Endothelial cell of umbilical vein (primary cell): ENCODE measurements at regions not wholly inside any gene's neighbourhood (a gene's known extent, or its start where the extent isn't known, plus 50 kb on each side); places are given as distances from the start of the nearest gene placed in this dataset.

Experiments used
- BruUV-seq: library from RNA; stranded (reverse); fragments of 400-500 nt; replicated peaks from 2 replicates; lab custom pipeline; 2021; lab: Mats Ljungman, UMichigan
- CTCF ChIA-PET: fragments of 300-600, 350-600 bp; sonication (Branson Sonifier 250); formaldehyde crosslinking; loops from one replicate; lab custom pipeline; 2021; ENCODE audit warnings: antibody characterized with exemption, inconsistent platforms; lab: Charles Lee
- POLR2A ChIA-PET: fragments of 300-600, 350-600 bp; sonication (Branson Sonifier 250); formaldehyde crosslinking; loops from one replicate; lab custom pipeline; 2021; ENCODE audit warnings: antibody characterized with exemption, inconsistent platforms; lab: Charles Lee
- DNase-seq: peaks from one replicate; pipeline ENCODE4 v3.0.0-alpha.2; 2011; ENCODE audit warnings: low read depth, low spot score
- FAIRE-seq: peaks from 2 replicates; lab custom pipeline; 2011; peaks lifted over from hg19 to GRCh38; lab: Jason Lieb, UNC
- H2AFZ ChIP-seq: 2 replicates; pipeline ENCODE4 v1.6.0; 2012; ENCODE audit warnings: low read depth, low read length, control low read depth, inconsistent platforms
- H3K27ac ChIP-seq: 2 replicates; pipeline ENCODE4 v1.5.1; 2011; ENCODE audit warnings: low read depth, mild to moderate bottlenecking, control low read depth, low read length, moderate library complexity; ENCODE audit not compliant: insufficient read depth
- H3K27me3 ChIP-seq, 2 experiments: 2 replicates each; pipeline versions ENCODE4 v1.6.0 to v1.6.1; 2011; ENCODE audit warnings: low read length in 2 of 2, mixed read lengths in 1 of 2; ENCODE audit not compliant: control insufficient read depth in 2 of 2, insufficient read depth in 2 of 2
- H3K36me3 ChIP-seq, 2 experiments: 2 replicates in 1 of 2; 3 replicates in 1 of 2; pipeline ENCODE4 v1.5.1; 2011; ENCODE audit warnings: low read length in 2 of 2, mild to moderate bottlenecking in 1 of 2, moderate library complexity in 1 of 2; ENCODE audit not compliant: control insufficient read depth in 2 of 2, insufficient read depth in 2 of 2; ENCODE audit errors: extremely low read depth in 1 of 2
- H3K4me1 ChIP-seq: 3 replicates; pipeline ENCODE4 v1.5.1; 2011; ENCODE audit warnings: mild to moderate bottlenecking, low read length; ENCODE audit not compliant: control insufficient read depth, insufficient read depth; ENCODE audit errors: extremely low read depth
- H3K4me2 ChIP-seq: 2 replicates; pipeline ENCODE4 v1.6.1; 2011; ENCODE audit warnings: low read length, control low read depth, mixed read lengths; ENCODE audit not compliant: insufficient read depth
- H3K4me3 ChIP-seq, 3 experiments: fragments of 200-600 bp in 1 of 3; sonication (generic), shearing (Covaris generic) in 1 of 3; replicated peaks in 1 of 3; 2 replicates each; pipeline ENCODE4 v1.5.1; 2011 to 2016; ENCODE audit warnings: control low read depth in 3 of 3, low read length in 3 of 3, mild to moderate bottlenecking in 2 of 3, inconsistent platforms in 1 of 3, low read depth in 1 of 3, moderate library complexity in 1 of 3; ENCODE audit not compliant: insufficient read depth in 1 of 3
- H3K79me2 ChIP-seq: 2 replicates; pipeline ENCODE4 v1.6.0; 2012; ENCODE audit warnings: low read length, inconsistent platforms; ENCODE audit not compliant: control insufficient read depth, insufficient read depth
- H3K9ac ChIP-seq: replicated peaks from 2 replicates; pipeline ENCODE3; 2011; ENCODE audit warnings: low read length, control low read depth; ENCODE audit not compliant: insufficient read depth; ENCODE audit errors: extremely low read depth
- H3K9me1 ChIP-seq: replicated peaks from 3 replicates; pipeline ENCODE4 v1.6.0; 2011; ENCODE audit warnings: mild to moderate bottlenecking, low read length; ENCODE audit not compliant: control insufficient read depth, insufficient read depth; ENCODE audit errors: extremely low read depth
- H3K9me3 ChIP-seq: replicated peaks from 2 replicates; pipeline ENCODE4 v1.5.1; 2012; ENCODE audit warnings: low read length, inconsistent platforms; ENCODE audit not compliant: control insufficient read depth, insufficient read depth
- H4K20me1 ChIP-seq: replicated peaks from 2 replicates; pipeline ENCODE3; 2011; ENCODE audit warnings: mild to moderate bottlenecking, low read length; ENCODE audit not compliant: control insufficient read depth, insufficient read depth; ENCODE audit errors: extremely low read depth
- CTCF ChIP-seq, 2 donors: IDR thresholded peaks; 1 replicate in 1 of 2; 2 replicates in 1 of 2; pipeline ENCODE4 v1.5.1; 2011; ENCODE audit warnings: low read length in 2 of 2, mild to moderate bottlenecking in 2 of 2, moderate library complexity in 2 of 2, control low read depth in 1 of 2, inconsistent platforms in 1 of 2, low read depth in 1 of 2; ENCODE audit not compliant: insufficient read depth in 1 of 2; ENCODE audit errors: extremely low read depth in 1 of 2
- EZH2 ChIP-seq: IDR thresholded peaks from 2 replicates; pipeline ENCODE4 v1.6.1; 2012; ENCODE audit warnings: borderline replicate concordance, low read depth, mild to moderate bottlenecking, moderate library complexity, low read length, inconsistent platforms; ENCODE audit not compliant: severe bottlenecking
- FOS ChIP-seq: IDR thresholded peaks from 2 replicates; pipeline ENCODE4 v1.6.1; 2011; ENCODE audit warnings: mild to moderate bottlenecking, low read length, moderate library complexity, borderline replicate concordance; ENCODE audit not compliant: insufficient read depth
- GATA2 ChIP-seq: IDR thresholded peaks from 2 replicates; pipeline ENCODE4 v1.7.0; 2011; ENCODE audit warnings: low read depth, mild to moderate bottlenecking, moderate library complexity, mixed read lengths, low read length; ENCODE audit not compliant: insufficient read length, insufficient read depth
- JUN ChIP-seq: IDR thresholded peaks from 2 replicates; pipeline ENCODE4 v1.6.1; 2011; ENCODE audit warnings: borderline replicate concordance, low read depth; ENCODE audit not compliant: insufficient read length, insufficient read depth
- MAX ChIP-seq: IDR thresholded peaks from 2 replicates; pipeline ENCODE4 v1.6.1; 2011; ENCODE audit not compliant: insufficient read depth, insufficient read length
- MYC ChIP-seq: IDR thresholded peaks from one replicate; pipeline ENCODE4 v1.6.1; 2011; ENCODE audit warnings: mild to moderate bottlenecking, low read depth, low read length
- POLR2A ChIP-seq: IDR thresholded peaks from 2 replicates; pipeline ENCODE4 v1.6.1; 2012; ENCODE audit warnings: low read depth, mild to moderate bottlenecking, control low read depth, low read length
- POLR2AphosphoS5 ChIP-seq: IDR thresholded peaks from 2 replicates; pipeline ENCODE4 v1.6.1; 2012; ENCODE audit warnings: low read depth, mild to moderate bottlenecking, control low read depth, low read length, moderate library complexity; ENCODE audit not compliant: insufficient read depth
- dilution Hi-C: fragments of 300-500 bp; cut with MboI; formaldehyde crosslinking; loops from one replicate; pipeline ENCODE4 v1.15.0; 2019; ENCODE audit warnings: low sequenced_read_pairs; ENCODE audit not compliant: extremely low pct_ligation_motif_present
- intact Hi-C: fragments of 100-400 bp; cut with micrococcal nuclease; formaldehyde crosslinking; loops from one replicate; pipeline ENCODE4 v1.10.0; 2022

DNA sequence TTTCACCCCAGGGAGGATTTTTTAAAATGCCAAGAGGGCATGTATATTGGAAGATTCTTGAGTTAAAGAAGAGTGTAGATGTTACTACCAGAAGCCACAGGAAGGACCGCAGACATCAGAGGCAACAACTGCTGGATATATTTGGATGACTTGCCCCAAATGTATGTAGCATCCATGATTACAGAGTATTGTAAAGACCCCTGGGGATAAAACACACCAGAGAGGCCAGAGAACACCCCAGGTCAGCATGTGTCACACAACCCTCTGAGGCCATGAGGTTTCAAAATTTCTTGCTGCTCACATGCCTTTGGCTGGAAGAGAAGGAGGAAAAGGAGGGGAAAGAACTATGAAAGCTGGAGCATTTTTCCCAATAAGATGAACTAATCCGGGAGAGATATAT is 108.0 kb upstream of the LSM8 start:
- no peak for TF ChIP-seq FOS
- TF ChIP-seq EZH2 = no peak
- TF ChIP-seq CTCF (IDR thresholded peaks at IDR 0.05; ENCODE audit: extremely low read depth in 1 of 2, insufficient read depth in 1 of 2, low read depth in 1 of 2, low read length in 2 of 2) = no peak
- TF ChIP-seq GATA2 = no peak
- Histone ChIP-seq H3K36me3 (no peaks in the 10 kb centered on the region), H3K4me1 (no peaks in the 10 kb centered on the region), H3K79me2 (no peaks in the 10 kb centered on the region), H4K20me1 (no peaks in the 10 kb centered on the region), H3K9me3 (no peaks in the 10 kb centered on the region), H3K27me3 (no peaks in the 10 kb centered on the region), H3K4me3 (no peak overlapping the region), H2AFZ (no peak overlapping the region), H3K27ac (no peak overlapping the region), H3K9ac (no peak overlapping the region), H3K9me1 (no peaks in the 10 kb centered on the region), H3K4me2 (no peak overlapping the region)
- dilution Hi-C loops (no loop called here), intact Hi-C loops (no loop called here)
- CTCF ChIA-PET = no interaction called here
- FAIRE-seq (no peak), DNase-seq (no peak)
- no TSS peak for BruUV-seq
- POLR2A ChIA-PET = no interaction called here

- H3K4me1 ChIP-seq = no peaks in the 10 kb centered on the region
- no peak for FAIRE-seq
- H3K27ac ChIP-seq = no peak overlapping the region
- no peaks in the 10 kb centered on the region for H3K27me3 ChIP-seq
- no peaks in the 10 kb centered on the region for H3K36me3 ChIP-seq
- POLR2A ChIA-PET = no interaction called here
- H3K9ac ChIP-seq = no peak overlapping the region
- H3K9me3 ChIP-seq = no peaks in the 10 kb centered on the region
- H3K4me3 ChIP-seq = no peak overlapping the region
- CTCF ChIA-PET = no interaction called here
- H4K20me1 ChIP-seq = no peaks in the 10 kb centered on the region
- TF ChIP-seq MAX (no peak), POLR2AphosphoS5 (no peak), EZH2 (no peak), POLR2A (no peak), JUN (no peak), MYC (no peak), FOS (no peak), CTCF (IDR thresholded peaks at IDR 0.05; ENCODE audit: extremely low read depth in 1 of 2, insufficient read depth in 1 of 2, low read depth in 1 of 2, low read length in 2 of 2) (no peak), GATA2 (no peak)
- H3K9me1 ChIP-seq = no peaks in the 10 kb centered on the region
- no TSS peak for BruUV-seq
- DNase-seq = no peak
- dilution Hi-C loops = no loop called here
- H3K79me2 ChIP-seq = no peaks in the 10 kb centered on the region
- intact Hi-C loops = no loop called here
- no peak overlapping the region for H3K4me2 ChIP-seq
- H2AFZ ChIP-seq = no peak overlapping the region
Observed at GRCh38 chr7:118076564-118076963, 107.4 kb upstream of the LSM8 start.
